KMS-11 (cell line): ENCODE measurements at regions not wholly inside any gene's neighbourhood (a gene's known extent, or its start where the extent isn't known, plus 50 kb on each side); places are given as distances from the start of the nearest gene placed in this dataset.

Experiments used
- H2AFZ ChIP-seq: fragments of 200-600 bp; sonication (generic); 2 replicates; pipeline ENCODE4 v1.6.1; 2016; ENCODE audit warnings: antibody characterized with exemption, mixed run types, low read depth
- H3K27ac ChIP-seq: fragments of 200-600 bp; sonication (generic); 2 replicates; pipeline ENCODE4 v1.6.1; 2016; ENCODE audit warnings: mild to moderate bottlenecking, mixed run types
- H3K27me3 ChIP-seq: fragments of 200-600 bp; sonication (generic); 2 replicates; pipeline ENCODE4 v1.6.1; 2017; ENCODE audit warnings: mild to moderate bottlenecking, low read depth, mixed run types, moderate library complexity; ENCODE audit not compliant: insufficient read depth
- H3K36me3 ChIP-seq: fragments of 200-600 bp; sonication (generic); 2 replicates; pipeline ENCODE4 v1.6.1; 2017; ENCODE audit warnings: mild to moderate bottlenecking, mixed run types; ENCODE audit not compliant: insufficient read depth
- H3K4me1 ChIP-seq: fragments of 200-600 bp; sonication (generic); 2 replicates; pipeline ENCODE4 v1.6.1; 2016; ENCODE audit warnings: mild to moderate bottlenecking, low read depth, mixed run types; ENCODE audit not compliant: poor library complexity, severe bottlenecking
- H3K4me2 ChIP-seq: fragments of 200-600 bp; sonication (generic); 2 replicates; pipeline ENCODE4 v1.7.0; 2016; ENCODE audit warnings: mild to moderate bottlenecking, mixed run types
- H3K4me3 ChIP-seq: fragments of 200-600 bp; sonication (generic); IDR thresholded peaks from 2 replicates; pipeline ENCODE4 v1.6.1; 2017; ENCODE audit warnings: low read depth, low read length, mixed read lengths; ENCODE audit not compliant: insufficient read depth
- H3K79me2 ChIP-seq: fragments of 200-600 bp; sonication (generic); 2 replicates; pipeline ENCODE4 v1.6.1; 2016; ENCODE audit warnings: low read depth, mixed run types; ENCODE audit not compliant: insufficient read depth
- H3K9ac ChIP-seq: fragments of 200-600 bp; sonication (generic); 2 replicates; pipeline ENCODE4 v1.6.1; 2016; ENCODE audit warnings: mild to moderate bottlenecking, mixed run types
- H4K20me1 ChIP-seq: fragments of 200-600 bp; sonication (generic); 2 replicates; pipeline ENCODE4 v1.6.1; 2016; ENCODE audit warnings: mild to moderate bottlenecking, mixed run types; ENCODE audit not compliant: insufficient read depth
- CTCF ChIP-seq: fragments of 200-600 bp; sonication (generic); conservative IDR thresholded peaks from 2 replicates; pipeline ENCODE4 v1.6.1; 2017; ENCODE audit warnings: low read depth, mild to moderate bottlenecking, antibody characterized with exemption, low read length, moderate library complexity, mixed read lengths

GRCh38 chr13:88761145-88761544 is 1090.0 kb downstream of the SLITRK5 start:
- no peak overlapping the region for H3K4me3 ChIP-seq
- H3K9ac ChIP-seq = no peak overlapping the region
- H2AFZ ChIP-seq = no peak overlapping the region
- TF ChIP-seq CTCF = no peak
- H3K36me3 ChIP-seq = no peaks in the 10 kb centered on the region
- no peaks in the 10 kb centered on the region for H3K4me1 ChIP-seq
- H4K20me1 ChIP-seq = no peaks in the 10 kb centered on the region
- H3K27me3 ChIP-seq = no peaks in the 10 kb centered on the region
- H3K79me2 ChIP-seq = no peaks in the 10 kb centered on the region
- no peak overlapping the region for H3K4me2 ChIP-seq
- H3K27ac ChIP-seq = no peak overlapping the region

GRCh38 chr13:88764103-88764502 is 1092.9 kb downstream of the SLITRK5 start:
- H3K27me3 ChIP-seq = no peaks in the 10 kb centered on the region
- H3K79me2 ChIP-seq = no peaks in the 10 kb centered on the region
- no peaks in the 10 kb centered on the region for H3K36me3 ChIP-seq
- no peak for TF ChIP-seq CTCF
- no peak overlapping the region for H3K9ac ChIP-seq
- no peak overlapping the region for H3K27ac ChIP-seq
- H3K4me3 ChIP-seq = no peak overlapping the region
- no peak overlapping the region for H3K4me2 ChIP-seq
- H4K20me1 ChIP-seq = no peaks in the 10 kb centered on the region
- H2AFZ ChIP-seq = no peak overlapping the region
- no peaks in the 10 kb centered on the region for H3K4me1 ChIP-seq

- no peaks in the 10 kb centered on the region for H3K79me2 ChIP-seq
- H2AFZ ChIP-seq = no peak overlapping the region
- no peak overlapping the region for H3K9ac ChIP-seq
- no peaks in the 10 kb centered on the region for H4K20me1 ChIP-seq
- H3K4me2 ChIP-seq = no peak overlapping the region
- H3K36me3 ChIP-seq = no peaks in the 10 kb centered on the region
- TF ChIP-seq CTCF = no peak
- H3K27ac ChIP-seq = no peak overlapping the region
- H3K27me3 ChIP-seq = no peaks in the 10 kb centered on the region
- no peaks in the 10 kb centered on the region for H3K4me1 ChIP-seq
- no peak overlapping the region for H3K4me3 ChIP-seq
These were observed 1129.3 kb downstream of the SLITRK5 start for GRCh38 chr13:88800505-88800904.

- no peaks in the 10 kb centered on the region for H3K79me2 ChIP-seq
- no peak overlapping the region for H2AFZ ChIP-seq
- no peaks in the 10 kb centered on the region for H3K36me3 ChIP-seq
- no peak overlapping the region for H3K4me3 ChIP-seq
- H3K4me2 ChIP-seq = no peak overlapping the region
- TF ChIP-seq CTCF = no peak
- no peaks in the 10 kb centered on the region for H3K27me3 ChIP-seq
- H4K20me1 ChIP-seq = no peaks in the 10 kb centered on the region
- H3K9ac ChIP-seq = no peak overlapping the region
- H3K27ac ChIP-seq = no peak overlapping the region
- no peaks in the 10 kb centered on the region for H3K4me1 ChIP-seq
These were observed 1130.2 kb downstream of the SLITRK5 start for GRCh38 chr13:88801361-88801760.

GRCh38 chr13:88802886-88803285 is 1131.7 kb downstream of the SLITRK5 start:
- Histone ChIP-seq H3K27ac (no peak overlapping the region), H3K4me3 (no peak overlapping the region), H2AFZ (no peak overlapping the region), H3K79me2 (no peaks in the 10 kb centered on the region), H3K4me1 (no peaks in the 10 kb centered on the region), H4K20me1 (no peaks in the 10 kb centered on the region), H3K36me3 (no peaks in the 10 kb centered on the region), H3K9ac (no peak overlapping the region), H3K4me2 (no peak overlapping the region), H3K27me3 (no peaks in the 10 kb centered on the region)
- TF ChIP-seq CTCF = no peak
